Caco-2 (cell line): ENCODE measurements at regions not wholly inside any gene's neighbourhood (a gene's known extent, or its start where the extent isn't known, plus 50 kb on each side); places are given as distances from the start of the nearest gene placed in this dataset.

ENCODE experiments used
- BruUV-seq: library from RNA; stranded (reverse); fragments of 400-500 nt; replicated peaks from 2 replicates; lab custom pipeline; 2021; lab: Mats Ljungman, UMichigan
- CTCF ChIA-PET: fragments of 300-600 bp; sonication (Branson Sonifier 250); formaldehyde crosslinking; loops from one replicate; lab custom pipeline; 2022; ENCODE audit warnings: antibody characterized with exemption; lab: Charles Lee
- POLR2A ChIA-PET: fragments of 300-600 bp; sonication (Branson Sonifier 250); formaldehyde crosslinking; loops from one replicate; lab custom pipeline; 2022; ENCODE audit warnings: antibody characterized with exemption; lab: Charles Lee
- DNase-seq, 2 experiments: peaks; one replicate each; pipeline versions ENCODE4 v3.0.0 to v3.0.0-alpha.2; 2020 to 2022
- H3K27me3 ChIP-seq: replicated peaks from 2 replicates; pipeline ENCODE4 v1.6.0; 2011; ENCODE audit warnings: low read length; ENCODE audit not compliant: control insufficient read depth, insufficient read depth
- H3K36me3 ChIP-seq: 2 replicates; pipeline ENCODE4 v1.5.1; 2011; ENCODE audit warnings: low read length; ENCODE audit not compliant: control insufficient read depth, insufficient read depth
- H3K4me1 ChIP-seq: fragments of 250-450 bp; sonication (Bioruptor Pico); 2 replicates; pipeline ENCODE4 v1.5.1; 2020; ENCODE audit warnings: mild to moderate bottlenecking
- H3K4me3 ChIP-seq: 2 replicates; pipeline ENCODE4 v1.5.1; 2011; ENCODE audit warnings: low read depth, mild to moderate bottlenecking, control low read depth, low read length
- H3K9me3 ChIP-seq: fragments of 250-450 bp; sonication (Bioruptor Pico); 2 replicates; pipeline ENCODE4 v1.5.1; 2020; ENCODE audit warnings: mild to moderate bottlenecking, moderate library complexity
- H3K27ac Mint-ChIP-seq: one replicate; pipeline ENCODE4 v1.8.0; 2022; ENCODE audit warnings: mixed read lengths; ENCODE audit not compliant: unreplicated experiment
- H3K27me3 Mint-ChIP-seq: one replicate; pipeline ENCODE4 v1.8.0; 2022; ENCODE audit warnings: mixed read lengths; ENCODE audit not compliant: insufficient read depth, unreplicated experiment
- H3K36me3 Mint-ChIP-seq: one replicate; pipeline ENCODE4 v1.8.0; 2022; ENCODE audit warnings: mild to moderate bottlenecking, mixed read lengths; ENCODE audit not compliant: insufficient read depth, unreplicated experiment
- H3K4me1 Mint-ChIP-seq: one replicate; pipeline ENCODE4 v1.8.0; 2022; ENCODE audit warnings: low read depth, mixed read lengths; ENCODE audit not compliant: unreplicated experiment
- H3K4me3 Mint-ChIP-seq: one replicate; pipeline ENCODE4 v1.8.0; 2022; ENCODE audit warnings: mild to moderate bottlenecking, moderate library complexity, mixed read lengths; ENCODE audit not compliant: unreplicated experiment
- H3K9me3 Mint-ChIP-seq: one replicate; pipeline ENCODE4 v1.8.0; 2022; ENCODE audit warnings: mixed read lengths; ENCODE audit not compliant: unreplicated experiment
- intact Hi-C: fragments of 100-400 bp; cut with micrococcal nuclease; formaldehyde crosslinking; loops from one replicate; pipeline ENCODE4 v1.10.0; 2022; ENCODE audit not compliant: unreplicated experiment
- TF ChIP-seq, protein P1 (sequence below), 2 experiments: fragments of 200-600 bp in 1 of 2; IDR thresholded peaks; 1 replicate in 1 of 2; 2 replicates in 1 of 2; pipeline versions ENCODE4 v1.5.1 to v1.8.0; 2011 to 2022; ENCODE audit warnings: antibody characterized with exemption in 1 of 2, control low read depth in 1 of 2, inconsistent platforms in 1 of 2, low read depth in 1 of 2, low read length in 1 of 2, mild to moderate bottlenecking in 1 of 2, moderate library complexity in 1 of 2; ENCODE audit not compliant: insufficient read depth in 1 of 2, severe bottlenecking in 1 of 2, unreplicated experiment in 1 of 2

GRCh38 chr4:156329779-156330178 lies 376.1 kb upstream of the CTSO start:
- no peaks in the 10 kb centered on the region for H3K4me1 ChIP-seq
- Mint-ChIP-seq H3K4me3 (no peak overlapping the region), H3K9me3 (no peaks in the 10 kb centered on the region), H3K27ac (no peak overlapping the region), H3K36me3 (no peaks in the 10 kb centered on the region), H3K27me3 (no peaks in the 10 kb centered on the region), H3K4me1 (no peaks in the 10 kb centered on the region)
- H3K9me3 ChIP-seq = no peaks in the 10 kb centered on the region
- ChIA-PET CTCF (no interaction called here), POLR2A (no interaction called here)
- no peaks in the 10 kb centered on the region for H3K36me3 ChIP-seq
- H3K4me3 ChIP-seq = no peak overlapping the region
- BruUV-seq = no TSS peak
- no peak for DNase-seq
- intact Hi-C loops = no loop called here
- H3K27me3 ChIP-seq = no peaks in the 10 kb centered on the region
- TF ChIP-seq, protein P1, sequence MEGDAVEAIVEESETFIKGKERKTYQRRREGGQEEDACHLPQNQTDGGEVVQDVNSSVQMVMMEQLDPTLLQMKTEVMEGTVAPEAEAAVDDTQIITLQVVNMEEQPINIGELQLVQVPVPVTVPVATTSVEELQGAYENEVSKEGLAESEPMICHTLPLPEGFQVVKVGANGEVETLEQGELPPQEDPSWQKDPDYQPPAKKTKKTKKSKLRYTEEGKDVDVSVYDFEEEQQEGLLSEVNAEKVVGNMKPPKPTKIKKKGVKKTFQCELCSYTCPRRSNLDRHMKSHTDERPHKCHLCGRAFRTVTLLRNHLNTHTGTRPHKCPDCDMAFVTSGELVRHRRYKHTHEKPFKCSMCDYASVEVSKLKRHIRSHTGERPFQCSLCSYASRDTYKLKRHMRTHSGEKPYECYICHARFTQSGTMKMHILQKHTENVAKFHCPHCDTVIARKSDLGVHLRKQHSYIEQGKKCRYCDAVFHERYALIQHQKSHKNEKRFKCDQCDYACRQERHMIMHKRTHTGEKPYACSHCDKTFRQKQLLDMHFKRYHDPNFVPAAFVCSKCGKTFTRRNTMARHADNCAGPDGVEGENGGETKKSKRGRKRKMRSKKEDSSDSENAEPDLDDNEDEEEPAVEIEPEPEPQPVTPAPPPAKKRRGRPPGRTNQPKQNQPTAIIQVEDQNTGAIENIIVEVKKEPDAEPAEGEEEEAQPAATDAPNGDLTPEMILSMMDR (IDR thresholded peaks at IDR 0.05; ENCODE audit: insufficient read depth in 1 of 2, low read depth in 1 of 2, low read length in 1 of 2, severe bottlenecking in 1 of 2, unreplicated experiment in 1 of 2) = no peak

DNA sequence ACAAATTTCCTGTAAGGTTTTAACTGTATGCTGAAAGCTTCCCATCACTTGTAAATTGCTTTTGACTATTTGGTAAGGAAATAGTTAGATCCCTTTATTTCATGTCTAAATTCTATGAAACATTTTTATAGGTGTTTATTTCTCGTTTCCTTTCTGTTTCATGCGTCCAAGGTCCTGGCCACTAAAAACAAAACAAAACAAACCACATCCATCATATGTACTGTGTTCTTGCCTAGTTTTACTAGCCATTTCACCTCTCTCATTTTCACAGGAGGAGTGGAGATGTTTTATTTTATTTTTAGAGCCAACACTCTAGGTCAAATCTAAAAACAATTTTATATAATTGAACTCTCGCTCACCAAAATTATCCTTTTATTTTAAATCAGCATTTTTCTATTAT lies 375.2 kb upstream of the CTSO start:
- no peaks in the 10 kb centered on the region for H3K9me3 Mint-ChIP-seq
- no peaks in the 10 kb centered on the region for H3K36me3 Mint-ChIP-seq
- no peaks in the 10 kb centered on the region for H3K36me3 ChIP-seq
- no peak overlapping the region for H3K4me3 Mint-ChIP-seq
- no peak overlapping the region for H3K27ac Mint-ChIP-seq
- DNase-seq = no peak
- H3K27me3 ChIP-seq = no peaks in the 10 kb centered on the region
- intact Hi-C loops = no loop called here
- no peak overlapping the region for H3K4me3 ChIP-seq
- ChIA-PET POLR2A (no interaction called here), CTCF (no interaction called here)
- H3K4me1 ChIP-seq = no peaks in the 10 kb centered on the region
- BruUV-seq = no TSS peak
- no peaks in the 10 kb centered on the region for H3K27me3 Mint-ChIP-seq
- no peaks in the 10 kb centered on the region for H3K9me3 ChIP-seq
- TF ChIP-seq, protein P1 (IDR thresholded peaks at IDR 0.05; ENCODE audit: insufficient read depth in 1 of 2, low read depth in 1 of 2, low read length in 1 of 2, severe bottlenecking in 1 of 2, unreplicated experiment in 1 of 2) = no peak
- H3K4me1 Mint-ChIP-seq = no peaks in the 10 kb centered on the region

- no peaks in the 10 kb centered on the region for H3K36me3 ChIP-seq
- BruUV-seq = no TSS peak
- no peaks in the 10 kb centered on the region for H3K9me3 ChIP-seq
- Mint-ChIP-seq H3K4me3 (no peak overlapping the region), H3K9me3 (no peaks in the 10 kb centered on the region), H3K27me3 (no peaks in the 10 kb centered on the region), H3K27ac (no peak overlapping the region), H3K4me1 (no peaks in the 10 kb centered on the region), H3K36me3 (no peaks in the 10 kb centered on the region)
- H3K4me1 ChIP-seq = no peaks in the 10 kb centered on the region
- CTCF ChIA-PET = no interaction called here
- H3K4me3 ChIP-seq = no peak overlapping the region
- intact Hi-C loops = no loop called here
- TF ChIP-seq, protein P1 (IDR thresholded peaks at IDR 0.05; ENCODE audit: insufficient read depth in 1 of 2, low read depth in 1 of 2, low read length in 1 of 2, severe bottlenecking in 1 of 2, unreplicated experiment in 1 of 2) = no peak
- no peaks in the 10 kb centered on the region for H3K27me3 ChIP-seq
- POLR2A ChIA-PET = no interaction called here
- no peak for DNase-seq
Measured at GRCh38 chr4:156326246-156326645, 372.6 kb upstream of the CTSO start.
